KMS-11 (cell line): ENCODE measurements at regions not wholly inside any gene's neighbourhood (a gene's known extent, or its start where the extent isn't known, plus 50 kb on each side); places are given as distances from the start of the nearest gene placed in this dataset.

Experiments
- H2AFZ ChIP-seq: fragments of 200-600 bp; sonication (generic); 2 replicates; pipeline ENCODE4 v1.6.1; 2016; ENCODE audit warnings: antibody characterized with exemption, mixed run types, low read depth
- H3K27ac ChIP-seq: fragments of 200-600 bp; sonication (generic); 2 replicates; pipeline ENCODE4 v1.6.1; 2016; ENCODE audit warnings: mild to moderate bottlenecking, mixed run types
- H3K27me3 ChIP-seq: fragments of 200-600 bp; sonication (generic); 2 replicates; pipeline ENCODE4 v1.6.1; 2017; ENCODE audit warnings: mild to moderate bottlenecking, low read depth, mixed run types, moderate library complexity; ENCODE audit not compliant: insufficient read depth
- H3K36me3 ChIP-seq: fragments of 200-600 bp; sonication (generic); 2 replicates; pipeline ENCODE4 v1.6.1; 2017; ENCODE audit warnings: mild to moderate bottlenecking, mixed run types; ENCODE audit not compliant: insufficient read depth
- H3K4me1 ChIP-seq: fragments of 200-600 bp; sonication (generic); 2 replicates; pipeline ENCODE4 v1.6.1; 2016; ENCODE audit warnings: mild to moderate bottlenecking, low read depth, mixed run types; ENCODE audit not compliant: poor library complexity, severe bottlenecking
- H3K4me2 ChIP-seq: fragments of 200-600 bp; sonication (generic); 2 replicates; pipeline ENCODE4 v1.7.0; 2016; ENCODE audit warnings: mild to moderate bottlenecking, mixed run types
- H3K4me3 ChIP-seq: fragments of 200-600 bp; sonication (generic); IDR thresholded peaks from 2 replicates; pipeline ENCODE4 v1.6.1; 2017; ENCODE audit warnings: low read depth, low read length, mixed read lengths; ENCODE audit not compliant: insufficient read depth
- H3K79me2 ChIP-seq: fragments of 200-600 bp; sonication (generic); 2 replicates; pipeline ENCODE4 v1.6.1; 2016; ENCODE audit warnings: low read depth, mixed run types; ENCODE audit not compliant: insufficient read depth
- H3K9ac ChIP-seq: fragments of 200-600 bp; sonication (generic); 2 replicates; pipeline ENCODE4 v1.6.1; 2016; ENCODE audit warnings: mild to moderate bottlenecking, mixed run types
- H4K20me1 ChIP-seq: fragments of 200-600 bp; sonication (generic); 2 replicates; pipeline ENCODE4 v1.6.1; 2016; ENCODE audit warnings: mild to moderate bottlenecking, mixed run types; ENCODE audit not compliant: insufficient read depth
- TF ChIP-seq, protein P1 (sequence below): fragments of 200-600 bp; sonication (generic); conservative IDR thresholded peaks from 2 replicates; pipeline ENCODE4 v1.6.1; 2017; ENCODE audit warnings: low read depth, mild to moderate bottlenecking, antibody characterized with exemption, low read length, moderate library complexity, mixed read lengths

DNA sequence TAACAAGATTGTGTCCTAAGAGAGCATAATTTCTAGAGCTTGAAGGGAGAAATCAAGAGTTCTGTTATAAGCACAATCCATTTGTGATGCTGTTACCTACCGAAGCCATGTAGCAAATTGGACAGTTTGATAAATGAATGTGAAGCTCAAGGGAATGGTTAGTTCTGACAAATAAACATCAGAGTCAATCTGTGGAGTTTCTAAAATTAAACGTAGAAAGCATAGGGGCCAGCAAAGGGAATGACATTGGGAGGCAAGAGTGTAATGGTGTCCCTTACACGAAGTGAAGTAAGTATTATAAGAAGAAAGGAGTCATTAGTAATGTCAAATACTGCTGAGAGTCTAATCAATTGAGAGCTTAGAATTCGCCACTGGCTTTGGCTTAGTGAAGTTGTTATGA, 200.2 kb upstream of the SLITRK1 start:
- Histone ChIP-seq H3K36me3 (no peaks in the 10 kb centered on the region), H3K79me2 (no peaks in the 10 kb centered on the region), H4K20me1 (no peaks in the 10 kb centered on the region), H3K27me3 (no peaks in the 10 kb centered on the region), H3K4me3 (no peak overlapping the region), H3K4me1 (no peaks in the 10 kb centered on the region), H3K4me2 (no peak overlapping the region), H3K27ac (no peak overlapping the region), H2AFZ (no peak overlapping the region), H3K9ac (no peak overlapping the region)
- TF ChIP-seq, protein P1, sequence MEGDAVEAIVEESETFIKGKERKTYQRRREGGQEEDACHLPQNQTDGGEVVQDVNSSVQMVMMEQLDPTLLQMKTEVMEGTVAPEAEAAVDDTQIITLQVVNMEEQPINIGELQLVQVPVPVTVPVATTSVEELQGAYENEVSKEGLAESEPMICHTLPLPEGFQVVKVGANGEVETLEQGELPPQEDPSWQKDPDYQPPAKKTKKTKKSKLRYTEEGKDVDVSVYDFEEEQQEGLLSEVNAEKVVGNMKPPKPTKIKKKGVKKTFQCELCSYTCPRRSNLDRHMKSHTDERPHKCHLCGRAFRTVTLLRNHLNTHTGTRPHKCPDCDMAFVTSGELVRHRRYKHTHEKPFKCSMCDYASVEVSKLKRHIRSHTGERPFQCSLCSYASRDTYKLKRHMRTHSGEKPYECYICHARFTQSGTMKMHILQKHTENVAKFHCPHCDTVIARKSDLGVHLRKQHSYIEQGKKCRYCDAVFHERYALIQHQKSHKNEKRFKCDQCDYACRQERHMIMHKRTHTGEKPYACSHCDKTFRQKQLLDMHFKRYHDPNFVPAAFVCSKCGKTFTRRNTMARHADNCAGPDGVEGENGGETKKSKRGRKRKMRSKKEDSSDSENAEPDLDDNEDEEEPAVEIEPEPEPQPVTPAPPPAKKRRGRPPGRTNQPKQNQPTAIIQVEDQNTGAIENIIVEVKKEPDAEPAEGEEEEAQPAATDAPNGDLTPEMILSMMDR: no peak

DNA sequence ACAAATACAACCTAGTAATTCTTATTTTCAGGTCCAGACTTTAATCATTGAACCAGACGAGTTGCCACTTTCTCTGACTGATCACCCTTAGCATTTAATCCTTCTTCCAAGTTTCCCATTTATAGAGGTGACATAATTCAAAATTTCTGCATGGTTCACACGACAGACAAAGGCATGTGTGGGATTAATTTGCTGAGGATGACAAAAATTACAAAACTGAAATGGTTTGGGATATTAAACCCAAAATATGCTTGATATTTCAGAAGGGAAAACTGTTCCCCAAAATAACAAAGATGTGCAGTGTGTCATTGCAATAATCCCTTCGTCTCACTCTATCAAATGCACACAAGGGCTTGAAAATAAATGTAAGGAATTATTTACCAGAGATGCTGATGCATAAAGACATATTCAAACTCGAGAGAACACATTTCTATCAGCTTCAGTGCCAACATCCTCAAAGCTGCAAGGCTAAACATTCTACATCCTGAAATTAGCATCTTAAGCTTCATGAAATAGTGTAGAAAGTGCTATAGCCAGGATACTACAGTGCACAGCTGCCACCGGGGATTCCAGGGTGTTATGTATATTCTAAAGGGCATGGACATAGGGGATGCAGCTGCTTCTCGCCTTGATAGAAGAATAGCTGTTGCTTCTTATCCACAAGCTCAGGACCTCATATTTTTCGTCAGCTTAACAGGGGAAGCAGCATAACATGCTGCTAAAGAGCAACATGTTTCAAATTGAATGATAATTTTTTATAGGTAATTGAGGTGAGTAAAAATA, 198.7 kb upstream of the SLITRK1 start:
- H3K4me2 ChIP-seq: no peak overlapping the region

GRCh38 chr13:84077271-84077670, 195.0 kb upstream of the SLITRK1 start:
- no peaks in the 10 kb centered on the region for H4K20me1 ChIP-seq
- H3K27me3 ChIP-seq: no peaks in the 10 kb centered on the region
- no peak overlapping the region for H3K9ac ChIP-seq
- H3K4me1 ChIP-seq: no peaks in the 10 kb centered on the region
- H3K4me2 ChIP-seq: no peak overlapping the region
- H3K36me3 ChIP-seq: no peaks in the 10 kb centered on the region
- H2AFZ ChIP-seq: no peak overlapping the region
- TF ChIP-seq, protein P1: no peak
- H3K4me3 ChIP-seq: no peak overlapping the region
- no peak overlapping the region for H3K27ac ChIP-seq
- no peaks in the 10 kb centered on the region for H3K79me2 ChIP-seq

More for the DNA sequence above, 198.7 kb upstream of the SLITRK1 start:
- Histone ChIP-seq H3K9ac (no peak overlapping the region), H3K27ac (no peak overlapping the region), H3K4me3 (no peak overlapping the region), H3K27me3 (no peaks in the 10 kb centered on the region), H3K36me3 (no peaks in the 10 kb centered on the region), H2AFZ (no peak overlapping the region), H4K20me1 (no peaks in the 10 kb centered on the region), H3K4me1 (no peaks in the 10 kb centered on the region), H3K79me2 (no peaks in the 10 kb centered on the region)
- TF ChIP-seq, protein P1: no peak

DNA sequence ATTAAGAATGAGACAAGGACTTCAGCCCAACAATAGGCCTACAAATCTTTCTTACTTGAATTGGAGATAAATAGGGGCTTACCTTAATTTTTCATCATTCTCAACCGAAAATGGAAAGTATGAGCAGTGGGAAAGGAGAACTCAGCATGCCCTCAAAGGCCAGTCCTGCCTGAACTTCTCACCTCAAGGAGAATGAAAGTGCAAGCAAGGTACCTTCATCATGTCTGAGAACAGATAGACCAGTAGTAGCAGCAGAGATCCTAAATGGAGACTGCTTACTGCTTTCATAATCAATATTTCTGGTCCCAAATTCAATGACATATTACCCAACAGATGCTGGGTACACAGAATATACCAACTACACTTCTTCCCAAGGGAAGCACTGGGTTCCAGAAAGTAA, 194.0 kb upstream of the SLITRK1 start:
- Histone ChIP-seq H4K20me1 (no peaks in the 10 kb centered on the region), H3K36me3 (no peaks in the 10 kb centered on the region), H2AFZ (no peak overlapping the region), H3K27ac (no peak overlapping the region), H3K9ac (no peak overlapping the region), H3K27me3 (no peaks in the 10 kb centered on the region), H3K4me2 (no peak overlapping the region), H3K79me2 (no peaks in the 10 kb centered on the region), H3K4me3 (no peak overlapping the region), H3K4me1 (no peaks in the 10 kb centered on the region)
- TF ChIP-seq, protein P1: no peak
